ENCODE measurements at regions not wholly inside any gene's neighbourhood (a gene's known extent, or its start where the extent isn't known, plus 50 kb on each side); places are given as distances from the start of the nearest gene placed in this dataset.

DNA sequence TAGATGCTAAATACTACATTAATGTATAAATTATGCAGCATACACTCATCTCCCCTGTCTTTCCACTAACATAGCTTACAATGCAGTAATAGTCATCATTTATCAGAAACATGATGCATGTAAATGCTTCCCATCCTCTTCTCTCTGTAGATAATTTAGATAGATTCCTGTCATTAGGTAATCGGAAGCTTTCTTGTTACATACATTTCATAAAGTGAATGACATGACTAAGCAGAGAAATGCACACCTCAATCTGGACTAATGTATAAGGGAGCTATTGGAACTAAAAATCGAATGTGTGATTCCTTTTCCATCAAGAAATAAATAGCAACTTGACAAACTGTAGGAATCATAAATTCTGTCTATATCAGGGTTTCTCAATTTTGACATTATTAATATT is 273.4 kb downstream of the RASSF9 start:
- no peaks in the 10 kb centered on the region for H3K9me3 ChIP-seq (ENCODE audit: low read depth)
- no peaks in the 10 kb centered on the region for H4K20me1 ChIP-seq (ENCODE audit: insufficient read depth)
- H3K36me3 ChIP-seq (ENCODE audit: low read depth): no peaks in the 10 kb centered on the region
- H3K9ac ChIP-seq: no peak overlapping the region
- no peak for DNase-seq
- no peak overlapping the region for H3K27ac ChIP-seq
- TF ChIP-seq EZH2phosphoT487 (IDR thresholded peaks at IDR 0.05; ENCODE audit: insufficient read depth, low read depth) (no peak), EZH2 (IDR thresholded peaks at IDR 0.05; ENCODE audit: insufficient read depth, poor library complexity, severe bottlenecking) (no peak)
- H3K4me3 ChIP-seq: no peak overlapping the region
- no peaks in the 10 kb centered on the region for H3F3A ChIP-seq (ENCODE audit: insufficient read depth)
- H3K4me2 ChIP-seq (ENCODE audit: unreplicated experiment): no peak overlapping the region
- WGBS, 2 experiments (ENCODE audit: low coverage in 1 of 2, low lambda C conversion rate in 2 of 2, missing lambda C conversion rate in 2 of 2): 55 to 76% methylated on average over 2 of the region's 2 CpGs
- no peaks in the 10 kb centered on the region for H3K4me1 ChIP-seq (ENCODE audit: insufficient read depth)
- in situ Hi-C loops (cut with MboI): no loop called here
- H2AFZ ChIP-seq: no peak overlapping the region
- H3K9me2 ChIP-seq (ENCODE audit: insufficient read depth): no peaks in the 10 kb centered on the region; the same call in 1 of the 2 replicates
- H3K79me2 ChIP-seq (ENCODE audit: insufficient read depth): no peaks in the 10 kb centered on the region
- no peaks in the 10 kb centered on the region for H3K27me3 ChIP-seq (replicated peaks; ENCODE audit: insufficient read depth)

DNA sequence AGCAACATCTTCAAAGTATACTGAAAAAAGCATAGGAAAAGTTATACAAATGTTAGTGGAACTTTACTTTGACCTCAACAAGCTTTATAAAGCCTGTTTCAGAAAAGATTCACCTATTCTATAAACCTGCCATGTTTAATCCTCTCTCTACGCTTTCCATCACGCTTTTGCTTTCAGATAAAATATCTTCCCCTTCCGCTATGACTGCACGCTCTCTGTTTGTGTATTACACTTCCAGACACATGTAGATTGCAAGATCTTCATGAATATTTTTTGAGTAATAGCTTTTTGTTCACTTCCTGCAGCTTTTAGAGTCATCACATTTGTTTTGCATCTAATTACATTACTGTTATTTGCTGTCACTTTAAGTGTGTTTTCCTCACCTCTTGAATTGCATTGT is 271.4 kb downstream of the RASSF9 start:
- no peak for DNase-seq
- in situ Hi-C loops (cut with MboI): no loop called here
- Histone ChIP-seq H3K27ac (no peak overlapping the region), H3K4me1 (ENCODE audit: insufficient read depth) (no peaks in the 10 kb centered on the region), H2AFZ (no peak overlapping the region), H3K9ac (no peak overlapping the region), H4K20me1 (ENCODE audit: insufficient read depth) (no peaks in the 10 kb centered on the region), H3K9me2 (ENCODE audit: insufficient read depth) (no peaks in the 10 kb centered on the region; the same call in 1 of the 2 replicates), H3K36me3 (ENCODE audit: low read depth) (no peaks in the 10 kb centered on the region), H3K4me2 (ENCODE audit: unreplicated experiment) (no peak overlapping the region), H3K9me3 (ENCODE audit: low read depth) (no peaks in the 10 kb centered on the region), H3K4me3 (no peak overlapping the region), H3F3A (ENCODE audit: insufficient read depth) (no peaks in the 10 kb centered on the region), H3K27me3 (replicated peaks; ENCODE audit: insufficient read depth) (no peaks in the 10 kb centered on the region), H3K79me2 (ENCODE audit: insufficient read depth) (no peaks in the 10 kb centered on the region)
- WGBS, 2 experiments (ENCODE audit: low coverage in 1 of 2, low lambda C conversion rate in 2 of 2, missing lambda C conversion rate in 2 of 2): 92% methylated on average over 4 of the region's 4 CpGs
- no peak for TF ChIP-seq EZH2phosphoT487 (IDR thresholded peaks at IDR 0.05; ENCODE audit: insufficient read depth, low read depth)
- no peak for TF ChIP-seq EZH2 (IDR thresholded peaks at IDR 0.05; ENCODE audit: insufficient read depth, poor library complexity, severe bottlenecking)

DNA sequence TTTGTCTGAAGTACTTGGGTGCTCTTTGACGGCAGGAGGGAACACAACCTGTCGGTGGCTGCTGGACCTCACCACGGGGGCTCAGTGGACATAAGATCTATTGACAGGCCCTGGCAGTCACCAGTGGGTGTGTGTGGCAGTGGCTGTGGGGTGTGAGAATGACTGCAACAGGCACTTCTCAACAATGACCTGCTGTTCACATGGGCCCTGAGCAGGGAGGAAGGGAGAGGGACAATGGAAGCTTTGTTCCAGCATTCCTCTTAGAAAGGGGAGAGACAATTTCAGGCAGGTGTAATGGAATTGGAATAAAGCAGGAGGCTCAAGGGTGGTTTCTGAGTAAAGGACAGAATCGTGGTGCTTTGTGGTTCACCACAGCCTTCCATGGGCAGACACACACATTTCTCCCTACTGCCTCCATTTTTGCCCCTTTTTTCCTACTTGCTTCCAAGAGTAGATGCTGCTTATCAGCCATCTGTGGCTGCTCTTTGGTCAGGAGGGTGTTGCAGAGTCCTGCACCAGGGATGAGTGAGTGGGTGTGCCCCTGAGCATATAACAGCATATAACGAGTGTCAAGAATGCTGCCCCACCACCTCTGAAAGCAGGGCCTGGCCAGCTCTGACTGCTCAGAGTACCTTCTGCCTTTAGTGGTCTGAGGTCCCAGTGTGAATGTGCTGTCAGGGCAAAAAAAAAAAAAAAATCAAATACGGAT is 267.7 kb downstream of the RASSF9 start:
- in situ Hi-C loops (cut with MboI): no loop called here

DNA sequence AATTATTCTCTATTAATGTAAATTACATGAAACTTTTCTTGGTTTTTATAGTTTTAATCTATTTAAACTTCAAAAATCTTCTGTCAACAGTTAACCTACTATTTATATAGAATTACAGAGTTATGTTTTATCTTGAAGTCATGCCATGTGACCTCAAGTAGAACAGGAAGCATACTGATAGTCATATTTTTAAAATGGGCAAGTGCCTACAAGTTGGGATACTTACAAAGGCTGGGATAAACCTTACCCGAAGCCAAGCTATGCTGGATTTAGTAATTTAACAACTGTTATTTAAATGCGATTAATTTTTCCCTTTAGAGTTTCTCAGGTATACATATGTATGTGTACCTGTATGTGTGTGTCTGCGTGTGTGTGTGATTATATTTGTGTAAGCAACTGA is 266.9 kb downstream of the RASSF9 start:
- Histone ChIP-seq H3K9ac (no peak overlapping the region), H3K9me2 (ENCODE audit: insufficient read depth) (no peaks in the 10 kb centered on the region), H3K79me2 (ENCODE audit: insufficient read depth) (no peaks in the 10 kb centered on the region), H3K4me2 (ENCODE audit: unreplicated experiment) (no peak overlapping the region), H3K4me1 (ENCODE audit: insufficient read depth) (peaks cover 24% of the 10 kb centered on the region), H3F3A (ENCODE audit: insufficient read depth) (no peaks in the 10 kb centered on the region), H4K20me1 (ENCODE audit: insufficient read depth) (no peaks in the 10 kb centered on the region), H3K4me3 (no peak overlapping the region), H3K27me3 (replicated peaks; ENCODE audit: insufficient read depth) (no peaks in the 10 kb centered on the region), H3K27ac (no peak overlapping the region), H2AFZ (no peak overlapping the region), H3K36me3 (ENCODE audit: low read depth) (no peaks in the 10 kb centered on the region), H3K9me3 (ENCODE audit: low read depth) (no peaks in the 10 kb centered on the region)
- DNase-seq: no peak
- WGBS, 2 experiments (ENCODE audit: low coverage in 1 of 2, low lambda C conversion rate in 2 of 2, missing lambda C conversion rate in 2 of 2): 93 to 96% methylated on average over 3 of the region's 3 CpGs
- no peak for TF ChIP-seq EZH2phosphoT487 (IDR thresholded peaks at IDR 0.05; ENCODE audit: insufficient read depth, low read depth)
- no peak for TF ChIP-seq EZH2 (IDR thresholded peaks at IDR 0.05; ENCODE audit: insufficient read depth, poor library complexity, severe bottlenecking)
- in situ Hi-C loops (cut with MboI): no loop called here

More for the DNA sequence above, 267.7 kb downstream of the RASSF9 start:
- H3K79me2 ChIP-seq (ENCODE audit: insufficient read depth): no peaks in the 10 kb centered on the region
- H3K9me2 ChIP-seq (ENCODE audit: insufficient read depth): no peaks in the 10 kb centered on the region
- no peak for DNase-seq
- no peaks in the 10 kb centered on the region for H3K27me3 ChIP-seq (replicated peaks; ENCODE audit: insufficient read depth)
- TF ChIP-seq EZH2 (IDR thresholded peaks at IDR 0.05; ENCODE audit: insufficient read depth, poor library complexity, severe bottlenecking) (no peak), EZH2phosphoT487 (IDR thresholded peaks at IDR 0.05; ENCODE audit: insufficient read depth, low read depth) (no peak)
- 67 to 76% methylated on average over 6 of the region's 6 CpGs for WGBS, 2 experiments (ENCODE audit: low coverage in 1 of 2, low lambda C conversion rate in 2 of 2, missing lambda C conversion rate in 2 of 2)
- H2AFZ ChIP-seq: no peak overlapping the region
- no peaks in the 10 kb centered on the region for H3F3A ChIP-seq (ENCODE audit: insufficient read depth)
- H3K4me2 ChIP-seq (ENCODE audit: unreplicated experiment): no peak overlapping the region
- H3K4me1 ChIP-seq (ENCODE audit: insufficient read depth): peaks cover 19% of the 10 kb centered on the region
- no peak overlapping the region for H3K27ac ChIP-seq
- no peaks in the 10 kb centered on the region for H3K9me3 ChIP-seq (ENCODE audit: low read depth)
- H4K20me1 ChIP-seq (ENCODE audit: insufficient read depth): no peaks in the 10 kb centered on the region
- H3K4me3 ChIP-seq: no peak overlapping the region
- no peaks in the 10 kb centered on the region for H3K36me3 ChIP-seq (ENCODE audit: low read depth)
- H3K9ac ChIP-seq: no peak overlapping the region

Data from GM23248 (cell line).